ENCODE measurements at regions not wholly inside any gene's neighbourhood (a gene's known extent, or its start where the extent isn't known, plus 50 kb on each side); places are given as distances from the start of the nearest gene placed in this dataset.

DNA sequence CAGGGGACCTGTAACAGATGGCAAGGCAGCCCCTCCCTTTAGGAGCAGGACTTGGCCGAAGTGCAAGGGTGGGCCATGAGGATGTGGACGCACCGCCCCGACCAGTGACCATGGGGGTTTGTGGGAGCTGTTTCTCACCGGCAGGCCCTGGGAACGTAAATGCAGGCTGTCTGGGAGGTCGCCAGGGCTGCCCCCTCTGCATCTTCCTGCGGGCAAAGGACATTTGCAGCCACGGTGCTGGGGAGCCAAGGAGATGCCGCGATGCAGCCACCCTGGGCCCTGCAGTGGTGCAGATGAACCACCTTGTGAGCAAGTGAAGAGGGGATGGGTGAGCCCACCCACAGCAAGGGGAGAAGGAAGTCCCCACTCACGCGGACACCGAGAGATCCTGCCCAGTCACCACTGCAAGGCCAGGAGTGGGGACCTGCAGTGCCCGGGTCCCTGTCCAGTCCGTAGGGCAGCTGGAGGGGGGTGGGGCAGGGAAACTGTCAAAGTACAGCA lies 121.1 kb downstream of the SIK1 start:
- no peak overlapping the region for H3K27ac ChIP-seq
- DNase-seq (ENCODE audit: low read depth, low spot score) = no peak

- H3K27ac ChIP-seq = no peak overlapping the region
- no peak for DNase-seq (ENCODE audit: low read depth, low spot score)
These were observed 121.6 kb downstream of the SIK1 start for GRCh38 chr21:43305336-43305665.

- H3K27ac ChIP-seq = no peak overlapping the region
- DNase-seq (ENCODE audit: low read depth, low spot score) = no peak
These were observed 122.2 kb downstream of the SIK1 start for GRCh38 chr21:43304621-43305335.

DNA sequence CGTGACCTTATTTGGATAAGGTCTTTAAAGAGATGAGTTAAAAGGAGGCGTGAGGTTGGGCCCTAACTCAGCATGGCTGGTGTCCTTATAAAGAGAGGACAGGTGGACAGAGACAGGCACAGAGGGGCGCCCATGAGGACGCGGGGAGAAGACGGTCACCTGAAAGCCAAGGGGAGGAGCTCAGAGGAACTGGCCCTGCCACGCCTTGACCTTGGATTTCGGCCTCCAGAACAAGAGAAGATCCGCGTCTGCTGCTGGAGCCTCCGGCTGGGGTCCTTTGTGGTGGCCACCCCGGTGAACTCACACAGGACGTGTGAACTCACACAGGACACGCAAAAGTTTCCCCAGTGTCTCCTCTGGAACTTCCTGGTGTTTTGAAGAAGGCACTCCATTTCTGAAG lies 122.7 kb downstream of the SIK1 start:
- no peak for DNase-seq (ENCODE audit: low read depth, low spot score)
- H3K27ac ChIP-seq = no peak overlapping the region

DNA sequence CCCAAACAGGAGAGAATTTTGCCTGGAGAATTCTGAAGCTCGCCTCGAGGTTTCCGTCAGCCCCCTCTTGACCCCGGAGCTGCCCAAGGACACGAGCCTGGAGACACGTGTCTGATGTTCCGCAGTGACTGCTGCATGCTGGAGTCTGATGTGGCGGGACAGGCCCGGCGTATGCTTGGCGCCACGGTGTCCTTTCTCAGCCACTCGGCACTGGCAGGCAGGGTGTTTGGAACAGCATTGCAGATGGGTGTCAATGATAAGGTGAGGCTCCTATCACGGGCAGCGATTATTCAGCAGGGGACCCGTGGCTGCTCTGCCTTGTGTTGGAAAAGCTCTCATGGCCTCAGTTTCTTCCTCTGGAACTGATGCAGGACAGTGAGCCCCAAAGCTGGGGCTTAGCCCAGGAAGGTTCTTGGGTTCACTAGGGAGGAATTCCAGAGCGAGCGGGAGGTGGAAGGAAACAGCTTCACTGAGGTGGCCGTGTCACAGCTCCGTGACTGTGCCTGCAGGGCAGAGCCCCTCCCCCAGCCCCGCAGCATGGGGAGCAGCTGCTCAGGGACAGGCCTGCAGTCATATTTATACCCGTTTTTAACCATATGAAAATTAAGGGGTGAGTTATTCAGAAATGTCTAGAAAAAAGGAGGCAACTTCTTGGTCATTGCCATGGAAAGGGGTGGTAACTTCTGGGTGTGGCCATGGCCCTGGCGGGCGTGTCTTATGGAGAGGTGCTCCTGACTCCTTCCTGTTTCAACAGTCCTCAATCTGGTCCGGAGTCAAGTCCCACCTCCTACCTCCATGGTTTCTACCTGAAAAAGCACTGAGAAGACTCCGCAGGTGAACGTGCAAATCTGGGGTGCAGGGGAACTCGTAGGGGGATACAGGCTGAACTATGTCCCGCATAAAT lies 123.4 kb downstream of the SIK1 start:
- no peak for DNase-seq (ENCODE audit: low read depth, low spot score)

GRCh38 chr21:43302769-43303168 lies 124.2 kb downstream of the SIK1 start:
- DNase-seq (ENCODE audit: low read depth, low spot score) = no peak
- H3K27ac ChIP-seq = no peak overlapping the region

More for the DNA sequence above, 123.4 kb downstream of the SIK1 start:
- H3K27ac ChIP-seq = no peak overlapping the region

DNA sequence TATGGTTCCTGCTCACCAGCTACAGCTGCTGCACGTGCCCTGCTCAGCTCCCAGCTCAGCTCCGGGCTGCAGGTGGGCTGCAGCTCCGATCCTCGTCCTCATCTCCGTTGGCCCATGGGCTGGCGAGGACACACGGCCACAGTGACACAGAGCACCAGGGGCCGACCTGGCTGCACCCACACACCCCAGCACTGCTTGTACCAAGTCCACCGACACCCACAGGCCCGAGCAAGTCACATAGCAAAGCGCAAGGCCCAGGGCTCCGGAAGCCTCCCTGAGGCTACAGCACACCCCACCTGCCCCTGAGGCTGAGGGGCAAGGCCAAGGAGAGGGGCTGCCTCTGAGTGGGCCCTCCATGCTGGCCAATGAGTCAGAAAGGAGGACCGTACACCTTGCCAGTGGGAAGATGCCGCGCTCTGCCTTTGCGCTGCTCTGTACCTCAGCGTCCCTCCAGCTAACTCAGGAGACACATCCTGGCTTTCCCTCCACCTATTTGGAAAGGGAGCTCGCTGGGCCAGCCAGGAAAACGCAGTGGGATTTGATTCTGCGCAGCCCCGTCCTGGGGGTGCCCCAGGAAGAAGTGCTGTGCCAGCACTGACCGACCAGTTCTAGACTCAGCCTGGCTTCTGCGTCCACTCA lies 124.8 kb downstream of the SIK1 start:
- DNase-seq (ENCODE audit: low read depth, low spot score) = no peak
- H3K27ac ChIP-seq = no peak overlapping the region

GRCh38 chr21:43301409-43302061 lies 125.4 kb downstream of the SIK1 start:
- no peak for DNase-seq (ENCODE audit: low read depth, low spot score)
- H3K27ac ChIP-seq = no peak overlapping the region

GRCh38 chr21:43300496-43301408 lies 126.2 kb downstream of the SIK1 start:
- no peak overlapping the region for H3K27ac ChIP-seq
- peak; percentile 52 for DNase-seq (ENCODE audit: low read depth, low spot score)

- H3K27ac ChIP-seq = no peak overlapping the region
- no peak for DNase-seq (ENCODE audit: low read depth, low spot score)
These were observed 127.3 kb downstream of the SIK1 start for GRCh38 chr21:43299441-43300277.

DNA sequence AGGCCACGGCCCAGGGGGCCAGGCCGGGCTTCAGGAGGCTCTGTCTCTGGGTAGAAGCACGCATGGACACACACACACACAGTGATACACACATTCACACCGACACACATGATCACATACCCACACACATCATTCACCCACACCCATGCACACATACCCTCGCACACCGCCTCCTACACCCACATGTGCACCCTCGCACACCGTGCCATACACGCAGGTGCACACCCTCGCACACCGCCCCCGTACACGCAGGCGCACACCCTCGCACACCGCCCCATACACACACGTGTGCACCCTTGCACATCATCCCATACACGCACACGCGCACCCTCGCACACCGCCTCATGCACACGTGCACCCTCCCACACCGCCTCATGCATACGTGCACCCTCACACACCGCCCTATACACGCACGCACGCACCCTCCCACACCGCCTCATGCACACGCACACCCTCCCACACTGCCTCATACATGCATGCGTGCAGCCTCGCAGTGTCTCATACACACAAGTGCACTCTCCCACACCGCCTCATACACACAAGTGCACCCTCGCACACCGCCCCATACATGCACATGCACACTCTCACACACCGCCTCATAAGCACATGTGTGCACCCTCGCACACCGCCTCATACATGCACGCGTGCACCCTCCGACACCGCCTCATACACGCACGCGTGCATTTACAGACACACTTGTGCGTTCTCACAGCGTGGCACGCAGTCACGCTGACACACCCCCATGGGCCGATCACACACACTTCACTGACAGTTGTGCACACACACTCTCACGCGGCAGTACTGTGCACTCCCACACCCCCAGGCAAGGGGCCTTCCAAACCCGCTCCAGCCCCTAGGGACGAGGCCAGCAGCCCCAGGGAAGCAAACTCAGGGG lies 128.1 kb downstream of the SIK1 start:
- no peak for DNase-seq (ENCODE audit: low read depth, low spot score)
- no peak overlapping the region for H3K27ac ChIP-seq

GRCh38 chr21:43297989-43298388 lies 128.9 kb downstream of the SIK1 start:
- no peak for DNase-seq (ENCODE audit: low read depth, low spot score)
- H3K27ac ChIP-seq = no peak overlapping the region

DNA sequence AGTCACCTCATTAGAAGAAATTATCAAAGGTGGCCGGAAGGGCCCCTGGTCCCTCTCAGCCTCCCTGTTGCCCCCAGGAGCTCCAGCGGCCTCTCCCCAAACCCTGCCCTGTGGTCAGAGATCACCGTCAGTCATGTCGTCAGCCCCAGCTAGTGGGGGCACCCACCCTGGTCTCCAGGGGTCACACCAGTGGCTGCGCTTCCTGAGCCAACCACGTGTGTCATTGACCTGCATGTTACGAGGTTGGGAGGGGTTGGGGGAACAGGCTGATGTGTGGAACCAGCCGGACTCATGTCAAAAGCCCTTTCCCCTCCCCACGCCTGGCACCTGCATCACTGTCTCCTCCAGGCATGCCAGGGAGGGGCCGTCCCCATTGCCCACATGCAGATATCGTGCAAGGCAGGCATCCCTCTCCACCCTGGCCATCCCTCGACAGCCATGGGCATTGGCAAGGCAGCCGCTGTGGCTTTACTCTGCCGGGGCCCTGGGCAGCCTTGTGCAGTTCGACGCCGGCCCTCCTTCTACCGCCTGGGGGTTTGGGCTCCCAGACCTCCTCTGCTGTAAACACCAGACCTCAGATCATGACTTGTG lies 128.7 kb downstream of the CRYAA start:
- H3K27ac ChIP-seq = no peak overlapping the region
- DNase-seq (ENCODE audit: low read depth, low spot score) = no peak

DNA sequence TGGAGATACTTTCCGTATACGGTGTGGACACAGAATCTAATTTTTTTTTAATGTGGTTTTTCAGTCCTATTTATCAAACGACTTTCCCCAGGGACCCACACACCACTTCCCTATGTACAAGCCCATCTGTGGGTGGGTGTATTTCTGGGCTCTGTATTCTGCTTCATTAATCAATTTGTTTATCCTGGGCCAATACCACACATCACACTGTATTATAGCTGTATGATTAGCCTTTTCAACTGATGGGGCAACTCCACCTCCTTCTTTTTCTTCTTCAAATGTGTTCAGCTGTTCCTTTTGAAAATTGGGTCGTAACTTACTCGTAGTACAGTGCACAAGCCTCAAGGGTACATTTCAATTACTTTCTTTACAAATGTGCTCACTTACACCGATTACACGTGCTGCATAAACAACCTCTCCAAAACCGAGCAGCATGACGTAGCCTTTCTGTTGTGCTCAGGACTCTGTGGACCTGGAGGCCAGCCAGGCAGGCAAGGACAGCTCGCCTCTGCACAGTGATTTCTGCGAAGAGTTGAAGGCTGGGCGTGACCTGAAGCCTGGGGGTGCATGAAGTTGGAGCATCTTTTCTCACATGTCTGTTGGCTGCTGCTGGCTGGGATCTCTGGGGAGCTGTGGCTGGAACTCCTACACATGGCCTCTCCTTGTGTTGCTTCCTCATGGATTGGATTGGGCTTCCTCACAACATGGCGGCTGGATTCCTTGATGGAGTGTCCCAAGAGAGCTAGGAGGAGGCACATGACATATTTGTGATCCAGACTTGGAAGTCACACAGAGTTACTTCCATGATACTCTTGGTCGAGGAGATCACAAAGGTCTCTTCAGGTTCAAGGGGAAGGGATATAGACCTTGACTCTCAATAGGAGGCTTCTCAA lies 126.5 kb downstream of the CRYAA start:
- H3K27ac ChIP-seq = no peak overlapping the region
- no peak for DNase-seq (ENCODE audit: low read depth, low spot score)

GRCh38 chr21:43294194-43294902 lies 125.5 kb downstream of the CRYAA start:
- no peak for DNase-seq (ENCODE audit: low read depth, low spot score)
- H3K27ac ChIP-seq = no peak overlapping the region

DNA sequence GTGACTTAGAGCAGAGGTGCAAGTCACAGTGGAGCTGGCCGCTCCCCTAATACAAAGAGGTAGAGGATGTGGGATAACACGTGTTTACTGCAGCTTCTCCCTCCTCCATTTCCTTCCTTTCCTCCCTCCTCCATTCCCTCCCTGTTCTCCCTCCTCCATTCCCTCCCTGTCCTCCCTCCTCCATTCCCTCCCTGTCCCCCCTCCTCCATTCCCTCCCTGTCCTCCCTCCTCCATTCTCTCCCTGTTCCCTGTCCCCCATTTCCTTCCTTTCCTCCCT lies 124.0 kb downstream of the CRYAA start:
- no peak overlapping the region for H3K27ac ChIP-seq

More for the DNA sequence above, 124.0 kb downstream of the CRYAA start:
- no peak for DNase-seq (ENCODE audit: low read depth, low spot score)

All from epithelial cell of prostate (primary cell).